HG03139 (cell line): ENCODE measurements at regions not wholly inside any gene's neighbourhood (a gene's known extent, or its start where the extent isn't known, plus 50 kb on each side); places are given as distances from the start of the nearest gene placed in this dataset.

Experiments used
- ATAC-seq: cut with Tn5 transposase; IDR thresholded peaks from one replicate; pipeline ENCODE4 v1.9.1; 2021; ENCODE audit not compliant: unreplicated experiment

- ATAC-seq: no peak
These were observed 533.2 kb upstream of the PCDH9 start for GRCh38 chr13:67763384-67763783.

GRCh38 chr13:67758975-67759374, 528.8 kb upstream of the PCDH9 start:
- no peak for ATAC-seq

- no peak for ATAC-seq
These were observed 523.9 kb upstream of the PCDH9 start for GRCh38 chr13:67754012-67754411.

- no peak for ATAC-seq
These were observed 522.6 kb upstream of the PCDH9 start for GRCh38 chr13:67752759-67753158.

DNA sequence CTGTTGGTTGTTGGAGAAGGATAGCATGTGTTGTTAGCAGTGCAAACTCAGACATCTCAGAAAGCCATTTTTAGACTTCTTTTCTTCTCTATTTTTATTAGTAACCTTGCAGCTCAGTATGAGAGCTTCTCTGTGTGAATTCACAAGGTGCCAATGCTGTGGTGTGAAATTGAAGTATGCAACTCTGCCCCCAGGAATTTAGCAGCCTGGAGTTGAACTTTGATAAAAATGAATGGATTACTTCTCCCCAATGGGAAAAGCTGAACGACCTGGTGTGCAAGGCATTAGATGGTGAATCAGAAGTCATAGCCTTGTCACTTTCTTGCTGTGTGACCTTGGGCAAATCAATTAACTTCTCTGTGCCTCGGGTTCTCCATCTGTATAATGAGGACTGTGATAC, 512.3 kb upstream of the PCDH9 start:
- ATAC-seq: no peak

GRCh38 chr13:67740871-67741535, 510.9 kb upstream of the PCDH9 start:
- ATAC-seq: no peak

DNA sequence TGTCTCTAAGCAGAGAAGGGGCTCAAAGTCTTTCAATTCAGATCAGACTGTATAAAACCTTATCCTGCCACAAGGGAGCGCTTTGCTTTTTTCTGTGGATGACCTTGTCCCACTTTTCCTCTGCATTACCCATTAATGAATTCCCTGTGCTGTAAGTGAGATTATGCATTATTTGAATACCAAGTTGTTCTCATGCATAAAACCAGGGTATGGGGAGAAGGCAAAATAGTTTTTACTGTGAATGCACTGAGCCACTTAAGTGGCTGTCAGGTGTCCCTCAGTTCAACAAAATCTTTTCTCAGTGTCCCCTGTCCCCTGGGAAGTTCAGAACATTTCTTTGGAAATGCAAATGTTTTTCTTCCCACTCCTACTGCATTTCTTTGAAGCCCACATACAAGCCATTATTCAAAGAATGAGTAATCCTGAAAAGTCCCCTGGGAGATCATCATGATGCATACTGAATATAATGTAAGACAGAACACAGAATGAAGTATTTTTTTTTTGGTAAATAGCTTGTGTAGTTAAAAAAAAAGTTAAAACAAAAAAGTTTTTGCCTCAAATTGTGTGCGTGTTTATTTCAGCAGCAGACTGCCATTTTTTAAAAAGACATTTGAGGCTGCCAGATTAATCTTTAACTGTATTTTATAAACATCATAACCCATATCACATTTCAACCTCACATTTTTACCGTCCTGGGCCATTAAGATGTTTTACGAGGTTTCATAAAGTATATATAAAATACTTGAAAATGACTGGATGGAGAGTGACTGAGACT, 506.7 kb upstream of the PCDH9 start:
- no peak for ATAC-seq

DNA sequence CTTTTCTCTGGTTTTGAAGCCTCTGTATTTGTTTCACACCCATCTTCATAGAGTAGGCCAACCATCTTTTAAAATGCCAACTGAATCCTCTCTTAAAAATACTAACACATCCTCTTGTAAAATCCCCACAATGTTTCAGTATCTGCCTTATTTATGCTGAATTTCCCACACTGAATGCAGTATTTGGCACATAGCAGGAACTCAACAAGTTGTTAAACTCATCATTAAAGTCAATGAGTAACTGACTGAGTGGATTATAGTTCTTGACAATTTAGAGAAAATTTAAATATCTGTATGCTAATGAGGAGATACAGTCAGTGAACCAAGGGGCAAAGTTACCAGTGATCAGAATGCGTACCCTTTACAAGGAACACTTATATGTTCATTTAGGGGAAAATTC, 505.5 kb upstream of the PCDH9 start:
- ATAC-seq: no peak

- ATAC-seq: no peak
These were observed 496.8 kb upstream of the PCDH9 start for GRCh38 chr13:67726979-67727378.

DNA sequence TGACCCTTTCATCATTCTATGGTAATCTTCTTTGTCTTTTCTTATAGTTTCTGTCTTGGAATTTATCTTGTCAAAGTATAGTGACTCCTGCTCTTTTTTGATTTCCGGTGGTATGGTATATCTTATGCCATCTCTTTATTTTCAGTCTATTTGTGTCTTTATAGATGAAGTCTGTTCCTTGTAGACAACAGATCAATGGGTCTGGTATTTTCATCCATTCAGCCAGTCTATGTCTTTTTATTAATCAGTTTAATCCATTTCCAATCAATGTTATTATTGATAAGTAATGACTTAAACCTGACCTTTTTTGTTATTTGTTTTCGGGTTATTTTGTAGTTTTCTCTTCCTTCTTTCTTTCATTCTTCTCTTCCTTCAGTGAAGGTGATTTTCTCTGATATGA, 495.9 kb upstream of the PCDH9 start:
- ATAC-seq: no peak

DNA sequence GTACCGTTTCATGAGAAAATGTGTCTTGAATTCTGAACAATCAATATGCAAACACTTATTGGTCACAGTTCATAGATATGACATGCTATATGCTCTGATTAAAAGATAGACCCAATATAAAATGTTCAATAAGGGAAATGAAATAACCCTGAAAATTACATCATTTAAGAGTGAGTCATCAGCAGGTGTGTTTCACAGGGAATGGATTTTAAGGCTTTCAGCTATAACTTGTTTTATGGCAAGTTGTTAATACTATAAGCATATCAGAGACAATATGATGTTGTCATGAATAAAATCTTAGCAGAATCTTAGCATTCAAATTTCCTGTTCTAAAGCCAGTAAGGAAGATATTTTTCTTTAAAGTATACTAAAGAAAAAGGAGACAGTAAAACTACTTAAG, 483.4 kb upstream of the PCDH9 start:
- no peak for ATAC-seq

DNA sequence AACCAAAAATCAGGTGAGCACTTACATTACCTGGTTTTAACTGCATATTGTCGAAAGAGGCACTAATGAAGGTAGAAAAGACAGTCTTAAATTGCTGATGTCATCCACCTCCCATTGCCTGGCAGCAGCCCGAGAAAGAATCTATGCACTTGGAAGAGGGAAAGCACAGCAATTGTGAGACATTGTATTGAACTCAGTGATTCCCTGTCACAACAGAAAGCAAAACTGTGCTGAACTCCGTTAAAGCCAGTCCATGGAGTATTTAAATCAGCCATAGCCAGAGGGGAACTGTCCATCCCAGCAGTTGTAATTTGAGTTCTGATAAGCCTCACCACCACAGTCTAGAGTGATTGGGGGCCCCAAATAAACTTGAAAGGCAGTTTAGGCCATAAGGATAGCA, 466.6 kb upstream of the PCDH9 start:
- ATAC-seq: no peak

DNA sequence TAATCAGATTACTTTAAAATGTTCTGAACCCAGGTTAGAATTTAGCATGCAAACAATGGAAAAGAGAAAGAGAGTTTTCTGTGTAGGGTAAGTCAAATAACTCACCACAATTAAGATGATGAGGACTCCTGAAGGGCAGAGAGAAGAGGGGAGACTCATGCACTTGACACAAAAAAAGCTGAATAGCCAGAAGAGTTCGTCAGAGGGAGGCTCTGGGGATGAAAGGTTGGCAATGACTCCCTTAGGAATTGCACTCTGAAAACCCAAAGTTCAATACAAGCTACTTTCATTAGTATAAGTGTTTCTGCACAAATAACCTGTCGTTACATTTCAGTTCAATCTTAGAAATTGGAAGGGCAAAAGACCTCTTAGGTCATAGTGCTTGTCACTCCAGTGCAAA, 434.4 kb upstream of the PCDH9 start:
- no peak for ATAC-seq

GRCh38 chr13:67662997-67663396, 432.9 kb upstream of the PCDH9 start:
- ATAC-seq: no peak

GRCh38 chr13:67652887-67653286, 422.8 kb upstream of the PCDH9 start:
- no peak for ATAC-seq

GRCh38 chr13:67651908-67652465, 421.9 kb upstream of the PCDH9 start:
- ATAC-seq: no peak

DNA sequence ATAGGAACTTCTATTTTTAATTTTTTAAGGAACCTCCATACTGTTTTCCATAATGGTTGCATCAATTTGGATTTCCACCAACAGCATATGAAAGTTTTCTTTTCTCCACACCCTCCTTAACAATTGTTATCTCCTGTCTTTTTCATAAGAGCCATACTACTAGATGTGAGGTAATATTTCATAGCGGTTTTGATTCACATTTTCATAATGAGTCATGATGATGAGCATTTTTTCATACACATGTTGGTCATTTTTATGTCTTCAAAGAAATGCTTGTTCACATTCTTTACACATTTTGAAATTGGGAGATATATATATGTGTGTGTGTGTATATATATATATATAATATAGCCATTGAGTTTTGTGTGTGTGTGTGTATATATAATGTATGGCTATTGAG, 420.3 kb upstream of the PCDH9 start:
- ATAC-seq: no peak

- ATAC-seq: no peak
These were observed 415.8 kb upstream of the PCDH9 start for GRCh38 chr13:67645874-67646467.

- ATAC-seq: no peak
These were observed 413.4 kb upstream of the PCDH9 start for GRCh38 chr13:67643516-67644055.

DNA sequence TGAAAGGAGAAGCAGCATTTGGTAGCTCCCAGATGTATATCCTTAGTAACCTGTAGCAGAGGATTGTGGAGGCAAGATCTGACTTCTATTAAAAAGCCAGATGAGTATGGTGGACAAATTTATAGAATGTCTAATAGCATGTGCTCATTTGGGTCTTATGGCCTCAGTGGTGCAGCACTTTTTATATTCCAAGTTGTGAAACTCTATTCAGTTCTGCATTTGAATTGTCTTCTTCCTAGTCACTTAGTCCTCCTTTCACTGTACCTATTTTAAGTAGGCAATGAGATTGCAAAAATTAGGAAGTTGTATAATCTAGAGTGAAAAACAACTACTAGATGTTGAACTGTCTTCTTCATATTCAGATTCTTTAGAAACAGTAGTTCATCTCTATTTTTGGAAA, 412.5 kb upstream of the PCDH9 start:
- ATAC-seq: no peak

DNA sequence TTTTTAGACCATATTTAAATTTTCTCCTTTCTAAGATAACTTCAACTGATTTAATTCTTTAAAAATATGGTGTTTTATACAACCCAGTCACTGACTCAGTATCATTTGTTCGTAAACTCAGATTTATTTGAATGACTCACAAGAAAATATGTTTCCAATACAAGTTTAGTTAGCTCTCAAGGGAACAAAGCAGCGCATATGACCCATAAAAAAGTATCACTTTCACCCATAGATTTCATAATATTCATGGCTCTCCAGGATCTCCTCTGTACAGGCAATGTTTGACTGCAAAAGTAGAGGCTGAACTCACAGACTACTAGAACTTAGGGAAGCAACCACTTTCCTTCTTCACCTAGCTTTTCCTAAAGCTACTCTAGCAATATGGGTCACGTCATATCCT, 405.6 kb upstream of the PCDH9 start:
- no peak for ATAC-seq

DNA sequence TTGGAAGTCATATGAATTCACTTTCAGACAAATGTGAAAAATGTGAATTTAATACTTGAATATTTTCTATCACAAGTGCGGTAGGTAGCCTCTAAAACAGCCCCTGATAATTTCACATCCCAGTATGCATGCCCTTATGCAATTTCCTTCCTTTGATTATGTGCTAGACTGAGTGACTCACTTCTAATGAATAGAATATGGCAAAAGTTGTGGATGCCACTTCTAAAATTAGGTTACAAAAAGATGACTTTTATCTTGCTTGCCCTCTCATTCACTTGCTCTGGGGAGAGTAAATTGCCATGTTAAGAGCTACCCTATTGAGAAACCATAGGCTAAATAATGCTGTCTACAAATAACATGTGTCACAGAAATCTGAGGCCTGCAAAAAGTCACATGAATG, 402.5 kb upstream of the PCDH9 start:
- ATAC-seq: no peak
